Lower lobe of right lung (tissue), 2 donors: ENCODE measurements at regions not wholly inside any gene's neighbourhood (a gene's known extent, or its start where the extent isn't known, plus 50 kb on each side); places are given as distances from the start of the nearest gene placed in this dataset.

Source experiments
- ATAC-seq, 2 donors: fragments of 200-7000 bp; cut with Tn5 transposase; one replicate each; pipeline ENCODE4 v1.9.1; 2020 to 2022; ENCODE audit warnings: mild to moderate bottlenecking in 2 of 2, moderate library complexity in 2 of 2
- DNase-seq: peaks from one replicate; pipeline ENCODE4 v3.0.0-alpha.2; 2020
- H3K27ac ChIP-seq: fragments of 200-600 bp; one replicate; pipeline ENCODE4 v1.8.0; 2022
- H3K27me3 ChIP-seq: fragments of 200-600 bp; one replicate; pipeline ENCODE4 v1.8.0; 2022; ENCODE audit warnings: low read depth
- H3K36me3 ChIP-seq: fragments of 200-600 bp; one replicate; pipeline ENCODE4 v1.8.0; 2022; ENCODE audit warnings: mild to moderate bottlenecking
- H3K4me1 ChIP-seq: fragments of 200-600 bp; one replicate; pipeline ENCODE4 v1.8.0; 2022
- H3K4me3 ChIP-seq: fragments of 200-600 bp; one replicate; pipeline ENCODE4 v1.8.0; 2022; ENCODE audit warnings: mild to moderate bottlenecking
- H3K9me3 ChIP-seq: fragments of 200-600 bp; one replicate; pipeline ENCODE4 v1.8.0; 2022
- CTCF ChIP-seq: fragments of 200-600 bp; IDR thresholded peaks from one replicate; pipeline ENCODE4 v1.8.0; 2022; ENCODE audit warnings: antibody characterized with exemption, mild to moderate bottlenecking
- intact Hi-C: fragments of 100-400 bp; cut with DNase I; formaldehyde crosslinking; loops from one replicate; pipeline ENCODE4 v1.11.0; 2022
- donor health status: DM: no; HTN: yes; CAD: no; lungs with severe emphysema.

- DNase-seq = peak; percentile 90
These were observed 65.8 kb upstream of the ARMC2 start for GRCh38 chr6:108782179-108783041.

GRCh38 chr6:108785653-108786052 is 62.6 kb upstream of the ARMC2 start:
- ATAC-seq = no peak
- no peaks in the 10 kb centered on the region for H3K36me3 ChIP-seq
- no peaks in the 10 kb centered on the region for H3K9me3 ChIP-seq
- no peak for DNase-seq
- H3K4me3 ChIP-seq = no peak overlapping the region
- H3K27me3 ChIP-seq = no peaks in the 10 kb centered on the region
- TF ChIP-seq CTCF = no peak
- no peak overlapping the region for H3K27ac ChIP-seq
- intact Hi-C loops = no loop called here
- H3K4me1 ChIP-seq = peaks cover 16% of the 10 kb centered on the region

More at GRCh38 chr6:108782179-108783041, 65.8 kb upstream of the ARMC2 start:
- Histone ChIP-seq H3K27ac (peak overlapping the region; percentile 37), H3K36me3 (no peaks in the 10 kb centered on the region), H3K27me3 (no peaks in the 10 kb centered on the region), H3K9me3 (no peaks in the 10 kb centered on the region), H3K4me3 (peak overlapping the region; percentile 55), H3K4me1 (peaks cover 16% of the 10 kb centered on the region)
- ATAC-seq = peak; percentile 94 to 98
- TF ChIP-seq CTCF = peak; percentile 79
- intact Hi-C loops = no loop called here

- H3K4me1 ChIP-seq = no peaks in the 10 kb centered on the region
- TF ChIP-seq CTCF = no peak
- no peak overlapping the region for H3K27ac ChIP-seq
- ATAC-seq = no peak
- no peak overlapping the region for H3K4me3 ChIP-seq
- intact Hi-C loops = no loop called here
- no peaks in the 10 kb centered on the region for H3K27me3 ChIP-seq
- no peaks in the 10 kb centered on the region for H3K9me3 ChIP-seq
- H3K36me3 ChIP-seq = no peaks in the 10 kb centered on the region
- DNase-seq = no peak
These were observed 59.8 kb upstream of the ARMC2 start for GRCh38 chr6:108788416-108788815.

DNA sequence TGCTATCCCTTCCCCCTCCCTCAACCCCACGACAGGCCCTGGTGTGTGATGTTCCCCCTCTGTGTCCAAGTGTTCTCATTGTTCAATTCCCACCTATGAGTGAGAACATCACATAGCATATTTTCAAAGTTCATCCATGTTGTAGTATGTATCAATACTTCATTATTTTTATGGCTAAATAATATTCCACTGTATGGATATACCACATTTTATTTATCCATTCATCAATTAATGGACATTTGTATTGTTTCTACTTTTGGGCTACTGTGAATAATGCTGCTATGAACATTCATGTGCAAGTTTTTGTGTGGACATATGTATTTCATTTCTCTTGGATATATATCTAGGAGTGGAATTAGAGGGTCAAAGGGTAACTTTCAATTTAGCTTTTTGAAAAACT is 58.7 kb upstream of the ARMC2 start:
- ATAC-seq (no peak), DNase-seq (no peak)
- TF ChIP-seq CTCF = no peak
- Histone ChIP-seq H3K4me3 (no peak overlapping the region), H3K27me3 (no peaks in the 10 kb centered on the region), H3K27ac (no peak overlapping the region), H3K36me3 (no peaks in the 10 kb centered on the region), H3K4me1 (no peaks in the 10 kb centered on the region), H3K9me3 (no peaks in the 10 kb centered on the region)
- intact Hi-C loops = no loop called here

DNA sequence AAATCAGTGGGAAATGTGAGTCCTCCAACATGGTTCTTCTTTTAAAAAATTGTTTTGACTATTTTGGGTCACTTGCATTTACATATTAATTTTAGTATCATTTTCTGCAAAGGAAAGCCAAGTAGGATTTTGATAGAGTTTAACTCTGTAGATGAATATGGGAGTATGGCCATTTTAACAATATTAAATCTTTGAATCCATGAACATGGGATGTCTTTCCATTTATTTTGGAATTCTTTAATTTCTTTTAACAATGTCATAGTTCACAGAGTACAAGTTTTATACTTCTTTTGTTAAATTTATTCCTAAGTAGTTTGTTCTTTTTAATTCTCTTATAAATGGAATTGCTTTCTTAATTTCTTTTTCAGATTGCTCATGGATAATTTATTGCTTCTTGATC is 56.5 kb upstream of the ARMC2 start:
- no peaks in the 10 kb centered on the region for H3K9me3 ChIP-seq
- no peak overlapping the region for H3K27ac ChIP-seq
- DNase-seq (no peak), ATAC-seq (no peak)
- H3K27me3 ChIP-seq = no peaks in the 10 kb centered on the region
- intact Hi-C loops = no loop called here
- H3K36me3 ChIP-seq = no peaks in the 10 kb centered on the region
- H3K4me1 ChIP-seq = peaks cover 2% of the 10 kb centered on the region
- TF ChIP-seq CTCF = no peak
- H3K4me3 ChIP-seq = no peak overlapping the region
